Dedifferentiated amniotic fluid mesenchymal stem cell (primary cell): ENCODE measurements at regions not wholly inside any gene's neighbourhood (a gene's known extent, or its start where the extent isn't known, plus 50 kb on each side); places are given as distances from the start of the nearest gene placed in this dataset.
"Not testable (repeated sequence)": the region's sequence is repeated elsewhere in the genome, so short reads cannot be mapped to it uniquely, and the experiment has no call there.

ENCODE experiments used
- DNase-seq: peaks from one replicate; pipeline ENCODE4 v3.0.0-alpha.2; 2016; ENCODE audit errors: extremely low spot score

DNA sequence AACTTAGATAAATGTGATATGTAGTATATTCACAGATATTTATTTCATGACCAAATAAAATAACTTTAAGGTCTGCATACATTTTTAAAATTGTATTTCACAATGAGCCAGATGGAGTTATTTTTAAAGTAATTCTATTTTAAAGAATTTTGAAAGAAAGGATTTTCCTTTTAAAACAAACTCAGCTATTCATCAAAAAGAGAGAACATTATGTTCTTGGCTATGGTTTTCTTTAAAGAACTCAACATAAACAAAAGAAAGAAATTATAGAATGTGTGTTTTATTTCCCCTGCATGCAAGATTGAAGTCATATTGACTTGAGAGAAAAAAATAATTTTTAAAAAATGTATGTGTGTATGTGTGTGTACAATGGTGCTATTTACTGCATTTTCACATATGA, 1023.6 kb upstream of the CITED2 start:
- DNase-seq = no peak

DNA sequence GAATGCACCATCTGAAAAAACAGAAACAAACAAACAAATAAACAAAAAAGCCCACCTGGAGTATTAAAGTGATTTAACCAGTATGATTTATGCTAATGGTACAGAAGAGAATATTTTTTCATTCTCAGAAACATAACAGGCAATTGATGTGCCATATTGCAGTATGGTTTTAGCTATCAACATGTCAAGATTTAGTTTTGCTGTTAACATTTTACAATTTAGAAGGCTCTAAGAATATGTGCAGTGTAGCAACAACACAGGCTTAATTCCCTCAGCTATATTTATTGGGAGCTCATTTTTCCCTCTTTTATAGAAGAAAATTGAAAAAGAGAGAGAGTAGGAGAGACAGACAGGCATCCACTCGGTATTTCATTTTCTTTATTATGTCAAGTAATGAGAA, 1022.7 kb upstream of the CITED2 start:
- no peak for DNase-seq

DNA sequence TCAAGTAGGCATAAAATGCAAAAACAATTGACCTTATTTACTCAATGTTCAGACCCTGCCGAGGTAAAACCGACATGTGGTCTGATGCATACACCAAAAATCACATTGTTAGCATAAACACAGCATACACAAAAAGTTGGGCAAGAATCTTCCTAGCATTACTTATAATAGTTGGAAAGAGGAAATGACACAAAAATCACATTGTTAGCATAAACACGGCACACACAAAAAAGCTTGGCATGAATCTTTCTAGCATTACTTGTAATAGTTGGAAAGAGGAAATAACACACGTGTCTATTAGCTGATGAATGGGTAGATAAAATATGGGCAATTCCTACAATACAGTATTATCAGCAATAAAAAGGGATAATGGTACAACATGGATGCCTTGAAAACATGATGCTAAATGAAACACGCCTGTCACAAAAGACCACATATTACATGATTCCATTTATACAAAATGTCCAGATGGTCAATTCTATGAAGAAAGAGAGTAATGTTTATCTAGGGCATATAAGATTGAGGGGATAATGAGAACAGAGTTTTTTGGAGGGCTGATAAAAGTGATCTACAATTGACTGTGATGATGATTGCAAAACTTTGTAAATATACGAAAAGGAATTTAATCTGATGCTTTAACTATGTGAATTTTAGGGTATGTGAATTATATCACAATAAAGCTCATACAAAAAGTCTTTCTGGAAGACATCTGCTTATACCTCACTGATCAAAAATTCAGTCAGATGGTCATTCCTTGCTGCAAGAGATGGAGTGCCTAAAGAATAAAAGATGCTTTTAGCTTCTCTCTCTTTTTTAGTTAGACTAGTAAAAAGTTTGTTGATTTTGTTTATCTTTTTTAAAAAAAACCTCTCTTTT, 1019.5 kb upstream of the CITED2 start:
- no peak for DNase-seq

DNA sequence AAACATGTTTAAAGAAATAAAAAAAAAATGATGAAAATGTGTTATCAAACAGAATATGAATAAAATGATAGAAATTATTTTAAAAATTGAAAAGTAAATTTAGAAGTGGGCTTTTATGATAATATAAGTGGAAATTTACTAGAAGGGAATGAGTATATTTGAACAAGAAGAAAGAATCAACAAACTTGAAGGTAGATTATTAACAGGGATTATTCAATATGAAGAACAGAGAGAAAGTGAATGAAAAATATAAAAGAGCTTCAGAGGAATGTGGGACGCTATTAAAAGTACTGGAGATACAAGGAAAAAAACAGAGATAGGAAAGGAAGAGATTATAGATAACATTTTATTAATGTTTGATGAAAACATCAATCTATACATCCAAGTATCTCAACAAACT, 1014.4 kb upstream of the CITED2 start:
- DNase-seq = no peak

DNA sequence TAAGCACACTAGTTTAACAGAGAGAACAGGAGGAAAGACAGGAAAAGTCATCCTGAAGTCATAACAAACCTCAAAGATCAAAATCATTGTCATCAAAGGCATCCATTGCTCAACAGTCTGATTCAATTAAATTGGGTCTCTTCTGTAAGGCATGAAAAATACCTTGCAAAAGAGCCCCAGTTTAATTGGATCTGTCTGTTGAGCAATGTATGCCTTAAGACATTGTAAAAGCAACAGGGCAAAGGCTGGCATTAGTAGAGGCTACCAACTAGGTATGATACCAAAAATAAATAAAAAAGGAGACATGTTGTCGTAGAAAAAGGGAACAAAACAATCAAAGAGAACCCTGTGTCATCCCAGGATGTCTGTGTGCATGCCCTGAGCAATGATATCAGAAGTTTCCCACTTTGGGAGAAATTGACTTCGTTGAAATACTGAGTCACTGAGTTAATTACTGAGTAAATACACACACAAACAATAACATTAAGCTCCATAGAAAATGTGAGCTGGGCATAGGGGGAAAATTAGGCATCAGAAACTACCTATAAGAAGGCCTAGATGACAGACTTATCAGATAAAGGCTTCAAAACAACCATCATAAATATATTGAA, 1013.8 kb upstream of the CITED2 start:
- DNase-seq = no peak

DNA sequence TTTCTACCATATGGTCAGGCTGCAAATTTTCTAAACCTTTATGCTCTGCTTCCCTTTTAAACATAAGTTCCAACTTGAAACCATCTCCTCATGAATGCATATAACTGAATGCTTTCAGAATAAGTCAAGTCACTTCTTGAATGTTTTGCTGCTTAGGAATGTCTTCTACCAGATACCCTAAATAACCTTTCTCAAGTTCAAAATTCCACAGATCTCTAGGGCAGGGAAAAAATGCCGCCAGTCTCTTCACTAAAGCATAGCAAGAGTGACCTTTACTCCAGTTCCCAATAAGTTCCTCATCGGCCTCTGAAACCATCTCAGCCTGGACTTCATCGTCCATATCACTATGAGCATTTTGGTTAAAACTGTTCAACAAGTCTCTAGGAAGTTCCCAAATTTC, 1011.2 kb upstream of the CITED2 start:
- DNase-seq = no peak

DNA sequence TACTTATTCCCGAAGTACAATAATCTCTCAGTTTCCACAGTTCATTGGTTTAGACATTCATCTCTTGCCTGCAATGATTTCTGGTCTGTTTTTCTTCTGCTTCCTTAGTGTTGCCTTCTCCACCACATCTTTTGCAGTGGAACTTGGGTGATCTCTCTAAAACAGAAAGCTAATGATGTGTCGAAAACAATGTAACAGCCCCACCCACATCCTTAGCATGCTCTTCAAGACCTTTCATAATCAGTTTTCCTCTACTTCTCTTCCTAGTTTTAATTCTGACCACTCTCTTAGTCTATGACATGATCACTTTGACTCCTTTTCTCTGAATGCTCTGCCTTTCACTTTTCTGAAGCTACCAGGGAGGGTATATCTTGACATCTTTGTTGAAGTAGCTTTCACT, 1007.9 kb upstream of the CITED2 start:
- DNase-seq = no peak

DNA sequence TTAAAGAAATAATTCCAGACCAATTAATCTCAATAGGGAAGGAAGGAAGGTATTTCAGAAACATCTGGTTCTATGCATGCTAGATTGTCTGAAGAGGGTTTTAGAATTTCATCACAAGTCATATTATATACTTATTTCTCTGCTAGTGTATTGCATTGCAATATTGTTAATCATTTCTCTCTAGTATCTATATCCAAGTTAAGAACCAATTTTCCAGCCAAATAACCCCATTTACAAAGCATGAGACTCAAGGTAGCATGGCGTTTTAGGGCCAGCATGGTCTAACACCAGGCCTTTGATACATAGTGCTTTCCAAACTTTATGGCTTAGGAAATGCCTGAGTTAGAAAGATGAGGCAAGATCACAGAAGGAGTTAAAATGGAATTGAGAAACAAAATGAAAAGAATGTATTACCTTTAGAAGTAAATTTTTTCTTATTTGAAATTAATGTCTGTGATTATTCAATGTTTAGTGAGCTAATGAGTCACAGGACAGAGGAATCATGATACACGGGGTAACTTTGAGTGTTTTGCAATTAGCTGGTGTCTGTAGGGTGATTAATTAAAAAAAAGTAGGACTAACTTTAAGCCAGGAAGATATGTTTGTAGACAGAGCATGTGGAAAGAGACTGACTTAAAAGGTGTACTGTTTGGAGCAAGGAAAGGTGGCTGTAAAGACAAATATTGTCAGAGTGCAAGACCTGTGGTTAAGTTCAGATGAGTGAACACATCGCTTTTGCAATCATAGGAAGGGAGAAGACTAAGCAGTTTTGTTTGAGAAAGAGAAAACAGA, 1006.2 kb upstream of the CITED2 start:
- DNase-seq = no peak

DNA sequence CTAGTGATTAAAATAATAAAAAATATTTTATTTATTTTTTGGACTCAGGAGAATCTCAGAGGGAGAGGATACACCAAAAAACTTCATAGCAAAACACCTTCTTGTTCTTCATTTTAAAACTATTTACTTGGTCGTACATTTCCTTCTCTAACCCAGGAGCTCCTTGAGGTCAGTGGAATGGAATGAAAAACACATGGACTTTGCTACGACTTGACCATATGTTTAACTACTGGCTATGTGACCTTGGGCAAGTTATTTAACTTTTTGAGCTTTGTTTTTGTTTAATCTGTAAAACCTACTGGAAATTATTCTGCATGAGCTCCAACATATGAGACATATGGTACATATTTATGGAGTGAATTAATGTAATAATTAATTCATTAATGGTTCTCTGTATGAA, 1005.5 kb upstream of the CITED2 start:
- no peak for DNase-seq

DNA sequence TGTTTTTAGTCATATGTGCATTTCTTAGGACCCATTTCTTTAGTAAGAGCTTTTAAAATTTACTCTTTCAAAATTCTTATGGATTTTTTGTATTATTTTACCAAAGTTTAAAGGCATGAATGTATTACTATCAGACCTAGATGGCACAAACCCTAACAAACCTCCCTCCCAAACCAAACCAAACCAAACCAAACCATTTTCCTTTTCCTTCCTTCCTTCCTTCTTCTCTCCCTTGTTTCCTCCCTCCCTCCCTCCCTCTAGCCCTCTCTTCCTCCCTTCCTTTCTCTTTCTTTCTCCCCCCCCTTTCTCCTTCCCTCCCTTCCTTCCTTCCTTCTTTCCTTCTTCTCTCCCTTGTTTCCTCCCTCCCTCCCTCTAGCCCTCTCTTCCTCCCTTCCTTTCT, 1001.8 kb upstream of the CITED2 start:
- no peak for DNase-seq

DNA sequence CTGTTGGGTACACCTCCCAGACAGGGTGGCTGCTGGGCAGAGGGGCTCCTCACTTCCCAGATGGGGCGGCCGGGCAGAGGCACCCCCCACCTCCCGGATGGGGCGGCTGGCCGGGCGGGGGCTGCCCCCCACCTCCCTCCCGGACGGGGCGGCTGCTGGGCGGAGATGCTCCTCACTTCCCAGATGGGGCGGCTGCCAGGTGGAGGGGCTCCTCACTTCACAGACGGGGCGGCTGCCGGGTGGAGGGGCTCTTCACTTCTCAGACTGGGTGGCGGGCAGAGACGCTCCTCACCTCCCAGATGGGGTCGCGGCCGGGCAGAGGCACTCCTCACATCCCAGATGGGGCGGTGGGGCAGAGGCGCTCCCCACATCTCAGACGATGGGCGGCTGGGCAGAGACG, 999.3 kb upstream of the CITED2 start:
- not testable (repeated sequence) for DNase-seq

DNA sequence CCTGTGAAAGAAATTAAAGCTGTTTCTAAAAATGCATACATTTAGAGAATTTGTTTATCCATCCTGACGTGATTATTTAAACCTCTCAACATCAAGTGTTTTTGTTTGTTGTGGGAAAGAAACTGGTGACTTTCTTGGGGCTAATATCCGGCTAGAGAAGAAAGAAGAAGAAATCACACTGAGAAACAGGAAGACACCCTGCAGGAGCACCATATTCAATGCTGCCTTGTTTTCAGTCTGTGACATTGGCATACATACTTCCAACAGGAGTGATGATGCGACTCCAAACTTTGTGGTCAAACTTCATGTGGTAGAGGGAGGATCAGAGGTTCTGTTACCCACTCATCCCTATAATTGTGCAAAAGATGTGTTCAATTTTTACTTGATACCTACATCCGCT, 997.6 kb upstream of the CITED2 start:
- no peak for DNase-seq

DNA sequence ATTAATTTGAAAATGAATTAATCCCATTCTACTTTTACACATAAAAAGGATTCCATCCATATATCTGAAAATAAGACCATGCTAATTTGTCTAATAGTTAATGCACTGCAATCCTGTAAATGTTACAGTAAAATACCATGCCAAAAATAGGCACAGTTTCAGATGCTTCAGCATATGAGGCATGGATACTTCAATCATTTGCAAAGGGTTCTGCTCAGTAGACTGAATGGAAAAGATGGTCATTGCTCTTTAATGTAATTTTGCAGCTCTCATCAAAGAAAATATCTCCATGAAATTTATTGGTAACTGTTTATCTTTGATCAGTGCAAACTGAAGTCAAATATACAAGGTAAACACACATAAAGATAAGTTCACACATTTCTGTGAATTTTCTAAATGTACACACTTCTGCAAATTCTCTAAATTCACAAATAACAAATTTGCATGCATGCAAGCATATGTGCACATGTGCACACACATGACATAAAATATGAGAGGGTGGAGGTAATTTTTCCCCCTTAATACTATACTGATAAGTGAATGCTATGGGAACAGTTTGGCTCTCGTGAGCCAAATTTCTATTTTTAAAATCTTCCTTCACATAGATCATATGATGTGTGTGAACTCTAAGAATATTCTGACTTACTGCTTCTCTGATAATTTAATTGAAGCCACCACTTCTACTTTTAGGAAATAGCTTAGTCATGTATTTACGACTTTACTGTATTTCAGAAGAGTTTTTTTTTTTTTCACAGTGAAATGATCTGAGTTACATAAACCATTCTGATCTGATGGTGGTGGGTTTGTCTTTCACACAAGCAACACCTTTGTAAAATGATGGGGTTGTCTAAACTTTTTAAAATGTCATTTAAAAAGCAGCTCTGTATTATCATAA, 996.8 kb upstream of the CITED2 start:
- DNase-seq = no peak

DNA sequence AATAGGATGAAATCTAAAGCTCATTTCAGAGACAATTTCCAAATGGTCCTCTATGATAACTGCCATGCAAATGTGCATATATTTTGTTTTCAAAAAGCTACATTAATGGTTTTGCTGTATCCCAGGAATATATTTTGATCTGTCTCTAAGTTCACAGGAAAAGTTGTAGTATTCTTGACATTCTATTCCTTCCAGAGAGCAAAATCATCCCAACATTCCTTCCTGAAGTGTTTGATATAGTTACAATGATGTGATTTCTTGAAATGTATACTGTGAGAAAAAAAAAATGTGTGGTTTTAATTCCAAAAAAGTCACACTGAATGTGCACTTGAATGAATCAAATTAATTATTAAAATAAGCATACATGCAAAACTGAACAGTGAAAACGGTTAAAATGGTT, 996.0 kb upstream of the CITED2 start:
- DNase-seq = no peak

DNA sequence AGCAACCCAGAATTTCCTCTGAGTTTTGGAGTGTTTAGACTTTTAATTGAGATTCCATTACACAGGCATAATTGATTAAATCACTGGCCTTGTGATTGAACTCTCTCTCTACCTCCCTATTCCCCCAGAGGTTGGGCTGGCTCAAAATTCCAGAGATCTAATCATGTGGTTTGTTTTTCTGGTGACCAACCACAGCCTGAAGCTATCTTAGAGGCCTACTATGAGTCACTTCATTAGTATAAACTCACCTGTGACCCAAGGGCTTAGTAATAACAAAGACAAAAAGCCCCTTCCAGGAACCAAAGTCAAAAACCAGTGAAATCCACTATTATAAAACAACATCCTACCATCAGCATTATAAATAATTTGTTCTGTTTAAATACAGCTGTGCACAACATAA, 992.5 kb upstream of the CITED2 start:
- DNase-seq = no peak

DNA sequence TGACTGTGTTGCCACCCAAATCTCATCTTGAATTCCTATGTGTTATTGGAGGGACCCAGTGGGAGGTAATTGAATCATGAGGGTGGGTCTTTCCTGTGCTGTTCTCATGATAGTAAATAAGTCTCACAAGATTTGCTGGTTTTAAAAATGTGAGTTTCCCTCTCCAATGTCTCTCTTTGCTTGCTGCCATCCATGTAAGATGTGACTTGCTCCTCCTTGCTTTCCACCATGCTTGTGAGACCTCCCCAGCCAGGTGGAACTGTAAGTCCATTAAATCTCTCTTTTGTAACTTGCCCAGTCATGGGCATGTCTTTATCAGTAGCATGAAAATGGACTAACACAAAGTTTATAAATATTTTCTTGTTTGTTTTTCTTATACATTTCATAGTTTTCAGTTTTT, 990.5 kb upstream of the CITED2 start:
- no peak for DNase-seq

DNA sequence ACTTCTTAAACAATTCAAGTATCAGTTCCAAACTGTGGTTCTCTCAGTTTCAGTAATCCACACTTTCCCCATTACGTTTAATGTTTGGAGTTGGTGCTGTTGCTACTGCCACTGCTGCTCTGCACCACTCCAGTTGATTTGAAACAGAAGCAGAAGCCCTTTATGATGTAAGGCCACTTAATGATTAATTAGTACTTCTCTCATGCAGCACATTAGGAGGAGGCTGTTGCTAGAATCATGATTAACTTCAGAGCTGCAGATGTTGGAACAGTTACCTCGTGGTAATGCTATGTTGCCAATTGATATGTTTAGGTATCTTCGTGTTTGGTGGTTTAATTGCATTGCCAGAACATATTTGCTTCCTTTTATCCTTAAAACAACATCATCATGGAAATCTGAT, 986.2 kb upstream of the CITED2 start:
- no peak for DNase-seq

DNA sequence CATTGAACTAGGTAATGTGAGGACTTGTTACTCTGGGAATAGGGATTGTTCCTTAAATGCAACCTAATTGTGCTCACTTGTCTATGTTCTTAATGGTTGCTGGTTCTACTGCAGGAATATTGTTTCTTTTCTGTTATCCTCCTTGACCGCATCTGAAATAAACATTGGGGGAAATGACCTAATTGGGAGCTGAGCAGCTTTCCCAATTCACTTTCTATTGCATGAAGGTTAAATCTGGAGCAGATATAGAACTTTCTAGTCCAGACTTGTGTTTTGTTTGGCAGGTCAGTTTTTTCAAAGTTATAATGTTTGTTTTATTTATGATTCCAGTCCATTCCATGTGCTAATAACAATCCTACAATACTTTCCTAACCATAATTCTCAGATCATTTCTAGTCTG, 981.0 kb upstream of the CITED2 start:
- no peak for DNase-seq

DNA sequence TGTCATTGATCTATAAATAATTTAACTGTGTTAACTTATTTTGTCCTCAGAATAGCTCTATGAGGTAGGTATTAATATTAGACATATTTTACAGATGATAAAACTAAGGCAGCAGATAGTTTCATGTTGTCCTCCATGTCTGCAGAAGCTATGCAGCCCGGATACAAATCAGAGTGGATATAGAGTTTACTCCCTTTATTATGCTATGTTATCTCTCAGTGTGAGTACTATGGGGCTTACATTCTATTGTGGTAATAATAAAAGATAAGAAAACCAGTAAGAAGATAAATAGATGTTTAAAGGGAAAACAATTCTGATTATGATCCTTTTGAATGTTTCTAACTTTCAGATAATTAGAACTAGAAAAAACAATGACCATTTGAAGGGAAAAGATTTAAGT, 979.8 kb upstream of the CITED2 start:
- DNase-seq = no peak

DNA sequence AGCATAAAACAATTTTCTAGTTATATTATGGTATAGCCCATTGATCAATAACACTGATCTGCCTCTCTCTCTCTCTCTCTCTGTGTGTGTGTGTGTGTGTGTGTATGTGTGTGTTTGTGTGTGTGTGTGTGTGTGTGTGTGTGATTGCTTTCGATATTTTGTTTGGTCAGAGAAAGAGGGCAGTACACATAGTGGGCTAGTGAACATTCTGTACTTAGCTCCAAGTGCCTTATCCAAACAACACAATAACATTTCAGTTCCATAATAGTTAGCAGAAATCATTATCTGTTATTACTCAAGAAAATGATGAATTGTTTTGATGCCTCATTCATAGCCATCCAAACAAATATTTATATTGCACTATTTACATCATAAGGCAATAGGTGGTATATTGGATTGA, 979.1 kb upstream of the CITED2 start:
- no peak for DNase-seq

DNA sequence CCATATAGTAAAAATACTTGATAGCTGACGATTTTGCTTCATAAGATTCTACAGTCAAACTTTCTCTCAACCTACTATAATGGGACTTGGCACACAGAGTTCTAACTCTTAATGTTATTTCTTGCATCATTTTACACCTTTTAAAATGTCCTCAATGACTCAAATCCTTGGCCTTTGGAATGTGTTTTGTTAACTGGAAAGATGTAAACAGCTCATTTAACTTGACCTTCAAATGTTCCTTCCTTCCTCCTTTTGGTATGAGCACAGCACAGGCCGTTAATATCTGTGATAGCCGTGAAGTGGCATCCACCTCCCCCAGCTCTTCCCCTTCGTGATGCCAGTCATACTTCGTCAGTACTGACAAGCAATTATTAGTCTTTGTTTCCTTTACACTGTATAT, 972.0 kb upstream of the CITED2 start:
- no peak for DNase-seq

DNA sequence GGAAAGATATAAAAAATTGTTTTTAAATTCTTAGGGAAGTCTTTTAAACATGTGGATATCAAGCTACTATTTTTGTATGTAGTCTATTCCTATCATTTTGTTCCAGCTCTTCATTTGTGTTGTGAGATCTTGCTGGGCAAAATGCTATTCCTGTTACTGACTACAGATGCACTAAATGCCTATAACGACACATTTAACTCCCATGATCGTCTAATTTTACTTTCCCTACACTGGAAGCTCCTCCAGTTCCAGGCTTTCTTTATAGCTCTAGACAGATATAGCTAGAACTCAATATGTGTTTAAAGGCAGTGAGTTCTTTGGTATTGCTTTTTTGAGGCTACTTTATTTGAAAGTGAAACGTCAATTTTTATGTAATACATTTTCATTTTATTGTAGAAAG, 971.5 kb upstream of the CITED2 start:
- no peak for DNase-seq
